ENCODE measurements at regions not wholly inside any gene's neighbourhood (a gene's known extent, or its start where the extent isn't known, plus 50 kb on each side); places are given as distances from the start of the nearest gene placed in this dataset.

DNA sequence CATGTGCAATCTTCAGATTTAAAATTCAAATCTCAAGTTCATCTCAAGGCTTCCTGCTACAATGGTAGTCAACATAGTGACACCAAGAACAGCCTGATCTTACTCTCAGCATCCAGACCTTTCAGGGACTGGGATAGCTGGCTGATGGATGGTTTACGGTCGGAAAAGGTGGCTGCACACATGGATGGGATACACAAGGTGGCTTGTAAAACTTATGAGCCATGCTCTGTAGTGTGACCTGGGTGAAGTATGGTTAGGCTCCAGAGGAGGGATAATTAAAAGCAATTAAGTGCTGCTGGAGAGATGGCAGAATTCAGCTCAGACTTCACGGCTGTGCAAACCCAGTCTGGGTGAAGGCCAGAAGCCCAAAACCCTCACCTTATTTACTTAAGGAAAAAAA, 379.5 kb downstream of the NFIB start:
- no peaks in the 10 kb centered on the region for H3K27me3 ChIP-seq
- H3K9me3 ChIP-seq (ENCODE audit: low read depth) = no peaks in the 10 kb centered on the region
- peaks cover 20% of the 10 kb centered on the region for H3K4me1 ChIP-seq (ENCODE audit: low read depth)
- no peaks in the 10 kb centered on the region for H3K36me3 ChIP-seq
- TF ChIP-seq, protein P1, sequence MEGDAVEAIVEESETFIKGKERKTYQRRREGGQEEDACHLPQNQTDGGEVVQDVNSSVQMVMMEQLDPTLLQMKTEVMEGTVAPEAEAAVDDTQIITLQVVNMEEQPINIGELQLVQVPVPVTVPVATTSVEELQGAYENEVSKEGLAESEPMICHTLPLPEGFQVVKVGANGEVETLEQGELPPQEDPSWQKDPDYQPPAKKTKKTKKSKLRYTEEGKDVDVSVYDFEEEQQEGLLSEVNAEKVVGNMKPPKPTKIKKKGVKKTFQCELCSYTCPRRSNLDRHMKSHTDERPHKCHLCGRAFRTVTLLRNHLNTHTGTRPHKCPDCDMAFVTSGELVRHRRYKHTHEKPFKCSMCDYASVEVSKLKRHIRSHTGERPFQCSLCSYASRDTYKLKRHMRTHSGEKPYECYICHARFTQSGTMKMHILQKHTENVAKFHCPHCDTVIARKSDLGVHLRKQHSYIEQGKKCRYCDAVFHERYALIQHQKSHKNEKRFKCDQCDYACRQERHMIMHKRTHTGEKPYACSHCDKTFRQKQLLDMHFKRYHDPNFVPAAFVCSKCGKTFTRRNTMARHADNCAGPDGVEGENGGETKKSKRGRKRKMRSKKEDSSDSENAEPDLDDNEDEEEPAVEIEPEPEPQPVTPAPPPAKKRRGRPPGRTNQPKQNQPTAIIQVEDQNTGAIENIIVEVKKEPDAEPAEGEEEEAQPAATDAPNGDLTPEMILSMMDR (IDR thresholded peaks at IDR 0.05; ENCODE audit: low read depth, low read length) = no peak
- no peak for DNase-seq (ENCODE audit: low read depth in 1 of 2, low spot score in 1 of 2)
- no peak overlapping the region for H3K4me3 ChIP-seq
- H3K27ac ChIP-seq = no peak overlapping the region

GRCh38 chr9:13933268-13933656, 380.7 kb downstream of the NFIB start:
- no peak for DNase-seq (ENCODE audit: low read depth in 1 of 2, low spot score in 1 of 2)
- Histone ChIP-seq H3K36me3 (no peaks in the 10 kb centered on the region), H3K4me3 (no peak overlapping the region), H3K27me3 (no peaks in the 10 kb centered on the region), H3K27ac (no peak overlapping the region), H3K4me1 (ENCODE audit: low read depth) (peaks cover 8% of the 10 kb centered on the region), H3K9me3 (ENCODE audit: low read depth) (no peaks in the 10 kb centered on the region)
- TF ChIP-seq, protein P1 (IDR thresholded peaks at IDR 0.05; ENCODE audit: low read depth, low read length) = no peak

DNA sequence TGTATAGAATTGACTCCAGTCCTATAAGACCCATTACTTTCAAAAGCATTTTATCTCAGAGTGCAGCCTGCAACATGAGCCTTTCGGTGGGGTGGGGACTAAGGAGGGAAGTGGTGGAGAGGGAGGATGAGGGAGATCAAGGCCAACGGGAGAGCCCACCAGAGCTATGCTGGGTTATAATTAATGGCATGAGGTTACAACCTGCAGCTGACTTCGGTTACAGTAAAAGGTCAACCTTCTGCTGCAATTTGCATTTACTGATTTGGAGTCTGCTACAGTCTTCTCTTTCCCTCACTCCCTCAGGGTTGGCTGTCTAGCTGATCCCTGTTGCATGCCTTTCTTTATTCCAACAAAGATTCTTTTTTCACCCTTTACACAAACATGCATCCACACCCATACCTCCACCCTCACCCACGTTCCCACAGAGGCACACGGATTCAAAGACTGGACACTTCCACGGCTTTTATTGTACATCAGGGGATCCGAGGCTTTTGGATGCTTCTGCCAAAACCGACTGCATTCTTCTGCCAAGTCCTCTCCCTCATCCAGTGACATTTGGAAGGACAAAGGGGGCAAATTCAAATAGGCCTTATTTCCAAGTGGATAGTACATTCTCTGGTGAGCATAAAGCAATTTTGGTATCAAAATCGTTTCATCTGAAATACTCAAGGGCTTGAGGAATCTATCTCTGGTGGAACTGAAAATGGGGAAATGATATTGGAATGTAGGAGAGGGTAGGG, 381.2 kb downstream of the NFIB start:
- H3K27ac ChIP-seq = no peak overlapping the region
- no peak for DNase-seq (ENCODE audit: low read depth in 1 of 2, low spot score in 1 of 2)
- TF ChIP-seq, protein P1 (IDR thresholded peaks at IDR 0.05; ENCODE audit: low read depth, low read length) = no peak
- no peaks in the 10 kb centered on the region for H3K9me3 ChIP-seq (ENCODE audit: low read depth)
- H3K36me3 ChIP-seq = no peaks in the 10 kb centered on the region
- no peaks in the 10 kb centered on the region for H3K27me3 ChIP-seq
- H3K4me1 ChIP-seq (ENCODE audit: low read depth) = peaks cover 2% of the 10 kb centered on the region
- H3K4me3 ChIP-seq = no peak overlapping the region

GRCh38 chr9:13929013-13929412, 384.9 kb downstream of the NFIB start:
- Histone ChIP-seq H3K4me1 (ENCODE audit: low read depth) (no peaks in the 10 kb centered on the region), H3K9me3 (ENCODE audit: low read depth) (no peaks in the 10 kb centered on the region), H3K36me3 (no peaks in the 10 kb centered on the region), H3K27me3 (no peaks in the 10 kb centered on the region), H3K27ac (no peak overlapping the region), H3K4me3 (no peak overlapping the region)
- DNase-seq (ENCODE audit: low read depth in 1 of 2, low spot score in 1 of 2) = no peak
- TF ChIP-seq, protein P1 (IDR thresholded peaks at IDR 0.05; ENCODE audit: low read depth, low read length) = no peak

GRCh38 chr9:13923381-13923780, 390.6 kb downstream of the NFIB start:
- Histone ChIP-seq H3K9me3 (ENCODE audit: low read depth) (no peaks in the 10 kb centered on the region), H3K27me3 (no peaks in the 10 kb centered on the region), H3K4me3 (no peak overlapping the region), H3K36me3 (no peaks in the 10 kb centered on the region), H3K4me1 (ENCODE audit: low read depth) (no peaks in the 10 kb centered on the region), H3K27ac (no peak overlapping the region)
- TF ChIP-seq, protein P1 (IDR thresholded peaks at IDR 0.05; ENCODE audit: low read depth, low read length) = no peak
- DNase-seq (ENCODE audit: low read depth in 1 of 2, low spot score in 1 of 2) = no peak
